Transverse colon (tissue), 4 donors: ENCODE measurements at regions not wholly inside any gene's neighbourhood (a gene's known extent, or its start where the extent isn't known, plus 50 kb on each side); places are given as distances from the start of the nearest gene placed in this dataset.

ENCODE experiments used
- DNase-seq: peaks from one replicate; pipeline ENCODE4 v3.0.0-alpha.2; 2019
- H3K27ac ChIP-seq, 4 donors: fragments of 200-600 bp; sonication (generic); 2 replicates each; pipeline ENCODE4 v1.5.1; 2016 to 2018; ENCODE audit warnings: inconsistent platforms in 4 of 4
- H3K27me3 ChIP-seq: fragments of 200-600 bp; sonication (generic); 2 replicates; pipeline ENCODE4 v1.5.1; 2017; ENCODE audit warnings: inconsistent platforms
- H3K36me3 ChIP-seq, 4 donors: fragments of 200-600 bp; sonication (generic); 2 replicates each; pipeline ENCODE4 v1.5.1; 2017 to 2019; ENCODE audit warnings: inconsistent platforms in 4 of 4
- H3K4me1 ChIP-seq, 4 donors: fragments of 200-600 bp; sonication (generic); 2 replicates each; pipeline ENCODE4 v1.5.1; 2017 to 2020; ENCODE audit warnings: inconsistent platforms in 4 of 4
- H3K4me3 ChIP-seq, 4 donors: fragments of 200-600 bp; sonication (generic); 1 replicate in 1 of 4; 2 replicates in 3 of 4; pipeline versions ENCODE4 v1.5.1 to v1.6.1; 2017 to 2019; ENCODE audit warnings: inconsistent platforms in 4 of 4
- H3K9me3 ChIP-seq, 2 donors: fragments of 200-600 bp; sonication (generic); 2 replicates each; pipeline ENCODE4 v1.5.1; 2017 to 2019; ENCODE audit warnings: inconsistent platforms in 2 of 2
- EP300 ChIP-seq: sonication (generic); formaldehyde crosslinking; IDR thresholded peaks from one replicate; pipeline ENCODE4 v1.6.1; 2017; ENCODE audit warnings: antibody characterized with exemption, low read depth
- POLR2A ChIP-seq: fragments of 450-650 bp; IDR thresholded peaks from one replicate; pipeline ENCODE4 v1.6.1; 2016; ENCODE audit warnings: antibody characterized with exemption, mild to moderate bottlenecking, moderate library complexity
- POLR2AphosphoS5 ChIP-seq, 3 donors: sonication (generic); formaldehyde crosslinking; IDR thresholded peaks; one replicate each; pipeline ENCODE4 v1.6.1; 2016; ENCODE audit warnings: antibody characterized with exemption in 3 of 3
- WGBS, 2 donors: methylation state at CpG; one replicate each; pipeline ENCODE4 v1.1.5; 2018; ENCODE audit warnings: low coverage in 1 of 2; 5-methylcytosine and 5-hydroxymethylcytosine counted together
- in situ Hi-C, 4 donors: fragments of 200-750 bp; cut with MboI; loops; one replicate each; pipeline versions ENCODE4 v1.15.0 to v1.15.1; 2017; ENCODE audit warnings: low sequenced_read_pairs in 3 of 4, low pct_ligation_motif_present in 1 of 4, low pct_unique_long_range_greater_than_20kb in 1 of 4
- intact Hi-C: fragments of 100-400 bp; cut with DNase I; formaldehyde crosslinking; loops from one replicate; pipeline ENCODE4 v1.15.1; 2023; ENCODE audit warnings: low total_unique reads
- TF ChIP-seq, protein P1 (sequence below), 5 experiments: fragments of 200-600 bp in 3 of 5; fragments of 450-650 bp in 2 of 5; sonication (generic) in 3 of 5; IDR thresholded peaks; 1 replicate in 2 of 5; 2 replicates in 3 of 5; pipeline ENCODE4 v1.5.1; 2016 to 2017; ENCODE audit warnings: antibody characterized with exemption in 5 of 5, inconsistent platforms in 3 of 5, mild to moderate bottlenecking in 2 of 5, moderate library complexity in 1 of 5

GRCh38 chr6:168949981-168950857, 303.4 kb downstream of the THBS2 start:
- Histone ChIP-seq H3K4me3 (no peak overlapping the region), H3K27ac (peak overlapping the region; percentile 64 to 81 (median 72)), H3K4me1 (peaks cover 8 to 27% (median 10%) of the 10 kb centered on the region in 4 donors), H3K9me3 (no peaks in the 10 kb centered on the region), H3K27me3 (no peaks in the 10 kb centered on the region), H3K36me3 (no peaks in the 10 kb centered on the region)
- TF ChIP-seq EP300 (no peak), POLR2A (no peak), POLR2AphosphoS5 (IDR thresholded peaks at IDR 0.05) (peak; percentile 14 to 35 (median 30))
- in situ Hi-C loops (no loop called here), intact Hi-C loops (no loop called here)
- WGBS, 2 donors, result 48 to 59% methylated on average over 5 to 10 of the region's 10 CpGs
- no peak for DNase-seq

DNA sequence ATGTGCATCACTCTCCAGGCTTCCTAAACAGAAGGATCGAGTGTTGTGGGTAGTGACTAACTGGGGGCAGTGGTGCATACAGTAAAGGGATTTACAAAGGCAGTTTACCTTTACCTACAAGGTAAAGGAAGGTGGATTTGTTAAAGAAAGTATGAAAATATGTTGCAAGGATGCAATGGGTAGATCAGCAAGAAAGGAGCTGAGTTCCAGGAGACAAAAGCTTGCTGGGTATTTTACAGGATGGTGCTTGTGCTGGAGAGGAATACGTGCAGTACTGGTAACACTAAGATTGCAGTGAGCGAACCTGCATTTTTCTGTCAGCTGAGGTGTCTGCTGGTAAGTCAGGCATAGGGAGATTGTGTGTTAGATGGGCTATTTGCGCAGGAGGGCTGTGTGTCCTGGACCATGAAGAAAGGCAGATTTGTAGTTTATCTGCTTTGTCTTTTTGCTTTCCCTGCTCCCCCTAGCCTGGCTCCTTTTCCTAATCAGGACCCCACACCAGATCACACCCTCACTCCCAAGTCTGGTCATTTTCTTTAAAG, 304.6 kb downstream of the THBS2 start:
- Histone ChIP-seq H3K27ac (peak overlapping the region; percentile 64 to 81 (median 72)), H3K9me3 (no peaks in the 10 kb centered on the region), H3K27me3 (no peaks in the 10 kb centered on the region), H3K4me1 (peaks cover 8 to 27% (median 10%) of the 10 kb centered on the region in 4 donors), H3K36me3 (no peaks in the 10 kb centered on the region), H3K4me3 (no peak overlapping the region)
- WGBS, 2 donors, result 80 to 85% methylated on average over 4 of the region's 4 CpGs
- intact Hi-C loops, result no loop called here
- no peak for TF ChIP-seq EP300
- TF ChIP-seq, protein P1, sequence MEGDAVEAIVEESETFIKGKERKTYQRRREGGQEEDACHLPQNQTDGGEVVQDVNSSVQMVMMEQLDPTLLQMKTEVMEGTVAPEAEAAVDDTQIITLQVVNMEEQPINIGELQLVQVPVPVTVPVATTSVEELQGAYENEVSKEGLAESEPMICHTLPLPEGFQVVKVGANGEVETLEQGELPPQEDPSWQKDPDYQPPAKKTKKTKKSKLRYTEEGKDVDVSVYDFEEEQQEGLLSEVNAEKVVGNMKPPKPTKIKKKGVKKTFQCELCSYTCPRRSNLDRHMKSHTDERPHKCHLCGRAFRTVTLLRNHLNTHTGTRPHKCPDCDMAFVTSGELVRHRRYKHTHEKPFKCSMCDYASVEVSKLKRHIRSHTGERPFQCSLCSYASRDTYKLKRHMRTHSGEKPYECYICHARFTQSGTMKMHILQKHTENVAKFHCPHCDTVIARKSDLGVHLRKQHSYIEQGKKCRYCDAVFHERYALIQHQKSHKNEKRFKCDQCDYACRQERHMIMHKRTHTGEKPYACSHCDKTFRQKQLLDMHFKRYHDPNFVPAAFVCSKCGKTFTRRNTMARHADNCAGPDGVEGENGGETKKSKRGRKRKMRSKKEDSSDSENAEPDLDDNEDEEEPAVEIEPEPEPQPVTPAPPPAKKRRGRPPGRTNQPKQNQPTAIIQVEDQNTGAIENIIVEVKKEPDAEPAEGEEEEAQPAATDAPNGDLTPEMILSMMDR (IDR thresholded peaks at IDR 0.05), result no peak
- no peak for TF ChIP-seq POLR2AphosphoS5 (IDR thresholded peaks at IDR 0.05)
- DNase-seq, result no peak
- in situ Hi-C loops, result no loop called here

GRCh38 chr6:168948002-168948401, 305.6 kb downstream of the THBS2 start:
- in situ Hi-C loops, result no loop called here
- no peak for DNase-seq
- 76 to 93% methylated on average over 6 of the region's 6 CpGs for WGBS, 2 donors
- intact Hi-C loops, result no loop called here
- Histone ChIP-seq H3K9me3 (no peaks in the 10 kb centered on the region), H3K4me1 (peaks cover 8 to 27% (median 10%) of the 10 kb centered on the region in 4 donors), H3K27me3 (no peaks in the 10 kb centered on the region), H3K27ac (peak overlapping the region in 1 of 4 donors; percentile 81), H3K36me3 (no peaks in the 10 kb centered on the region), H3K4me3 (no peak overlapping the region)
- TF ChIP-seq EP300, result no peak
- TF ChIP-seq, protein P1 (IDR thresholded peaks at IDR 0.05), result no peak
- no peak for TF ChIP-seq POLR2A

DNA sequence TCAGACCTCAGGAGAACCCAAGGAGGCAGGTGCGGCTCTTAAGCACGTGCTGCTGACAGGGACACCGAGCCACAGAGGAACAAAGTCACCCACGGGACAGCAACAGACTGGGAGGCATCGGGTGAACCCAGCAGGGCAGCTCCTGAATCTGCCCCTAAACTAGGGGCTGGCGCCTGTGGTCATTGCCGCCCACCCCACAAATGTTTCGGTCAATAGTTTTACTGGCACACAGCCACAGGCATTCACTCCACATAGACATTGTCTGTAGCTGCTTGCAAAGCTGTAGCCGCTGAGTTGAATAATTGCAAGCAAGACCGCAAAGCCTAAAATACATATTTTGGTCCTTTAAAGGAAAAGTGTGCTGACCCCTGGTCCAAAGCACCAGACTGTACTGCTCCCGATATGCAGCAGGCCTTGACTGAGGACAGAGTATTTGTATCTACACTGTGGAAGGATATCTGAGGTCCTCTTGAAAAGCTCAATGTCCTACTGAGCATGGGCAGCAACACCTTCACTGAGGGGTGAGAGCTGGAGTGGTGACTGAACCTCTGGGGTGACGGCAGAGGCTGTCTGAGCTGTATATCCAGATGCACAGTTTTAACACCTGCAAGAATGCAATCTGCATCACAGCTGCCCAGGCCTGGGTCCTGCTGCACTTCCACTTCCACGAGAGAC, 310.3 kb downstream of the THBS2 start:
- WGBS, 2 donors, result 73 to 100% methylated on average over 1 to 12 of the region's 13 CpGs
- in situ Hi-C loops, result no loop called here
- intact Hi-C loops, result no loop called here

More for the DNA sequence above, 310.3 kb downstream of the THBS2 start:
- H3K27me3 ChIP-seq, result no peaks in the 10 kb centered on the region
- TF ChIP-seq EP300, result no peak
- no peak for TF ChIP-seq POLR2A
- TF ChIP-seq POLR2AphosphoS5 (IDR thresholded peaks at IDR 0.05), result no peak
- TF ChIP-seq, protein P1 (IDR thresholded peaks at IDR 0.05), result no peak
- peaks cover 0 to 5% (median 4%) of the 10 kb centered on the region in 4 donors for H3K4me1 ChIP-seq
- H3K9me3 ChIP-seq, result no peaks in the 10 kb centered on the region
- H3K4me3 ChIP-seq, result no peak overlapping the region
- no peak for DNase-seq
- no peaks in the 10 kb centered on the region for H3K36me3 ChIP-seq
- H3K27ac ChIP-seq, result no peak overlapping the region
